GM21529 (cell line): ENCODE measurements at regions not wholly inside any gene's neighbourhood (a gene's known extent, or its start where the extent isn't known, plus 50 kb on each side); places are given as distances from the start of the nearest gene placed in this dataset.

ENCODE experiments used
- ATAC-seq: cut with Tn5 transposase; IDR thresholded peaks from one replicate; pipeline ENCODE4 v1.9.1; 2021; ENCODE audit not compliant: unreplicated experiment

DNA sequence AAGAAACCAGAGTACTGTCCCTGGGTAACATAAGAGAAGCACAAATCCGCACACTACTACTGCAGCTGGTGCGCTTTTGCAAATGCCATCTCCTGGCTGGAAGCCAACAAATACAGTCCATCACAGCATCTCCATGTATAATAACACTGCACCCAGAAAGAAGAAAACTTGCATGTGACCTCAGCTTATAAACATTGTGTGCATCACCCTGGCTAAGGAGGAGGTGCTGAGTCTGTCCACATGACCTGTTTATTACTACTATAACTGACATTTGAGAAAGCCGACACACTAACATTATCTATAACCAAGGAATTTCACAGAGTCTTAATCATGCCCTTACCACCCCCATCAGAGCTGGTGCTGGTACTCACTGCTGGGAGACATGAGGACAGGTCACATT is 516.8 kb downstream of the CFAP47 start:
- no peak for ATAC-seq

GRCh38 chrX:36443007-36443406 is 523.5 kb downstream of the CFAP47 start:
- no peak for ATAC-seq

DNA sequence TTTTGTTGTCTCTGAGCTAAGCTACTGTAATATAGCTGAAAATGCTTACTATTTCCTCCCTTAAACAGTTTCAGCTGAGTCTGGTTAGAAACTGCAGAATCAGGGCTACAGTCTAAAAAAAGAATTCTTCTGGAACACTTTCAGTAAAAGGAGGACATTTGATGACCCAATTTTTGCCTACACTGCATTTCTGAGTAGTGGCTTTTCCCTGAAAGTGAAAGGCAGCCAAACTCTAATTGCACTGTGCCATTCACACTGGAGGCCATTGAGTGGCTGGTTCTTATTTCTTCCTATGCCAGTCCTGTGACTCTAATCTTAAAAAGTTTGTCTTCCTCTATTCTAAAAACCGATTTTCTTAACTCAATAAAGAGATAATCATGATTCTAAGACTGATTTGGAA is 526.0 kb downstream of the CFAP47 start:
- no peak for ATAC-seq

DNA sequence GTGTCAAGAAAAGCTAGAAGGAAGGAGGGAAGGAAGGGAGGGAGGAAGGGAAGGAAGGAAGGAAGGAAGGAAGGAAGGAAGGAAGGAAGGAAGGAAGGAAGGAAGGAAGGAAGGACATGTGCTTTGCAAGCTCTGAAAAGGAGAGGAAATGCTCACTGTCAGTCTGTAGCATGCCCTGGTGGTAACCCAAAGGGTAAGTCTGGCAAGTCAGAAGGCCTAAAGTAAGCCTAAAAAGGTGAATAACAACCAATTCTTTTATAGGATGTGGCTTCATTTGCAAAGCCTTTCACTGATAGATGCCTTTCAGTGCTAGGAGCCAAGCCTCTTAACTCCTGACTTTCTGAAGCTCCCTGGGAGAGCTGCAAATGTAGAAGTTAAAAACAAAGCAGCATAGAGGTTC is 542.6 kb downstream of the CFAP47 start:
- ATAC-seq, result no peak

GRCh38 chrX:36480441-36480990 is 527.6 kb upstream of the FAM47C start:
- ATAC-seq, result no peak

DNA sequence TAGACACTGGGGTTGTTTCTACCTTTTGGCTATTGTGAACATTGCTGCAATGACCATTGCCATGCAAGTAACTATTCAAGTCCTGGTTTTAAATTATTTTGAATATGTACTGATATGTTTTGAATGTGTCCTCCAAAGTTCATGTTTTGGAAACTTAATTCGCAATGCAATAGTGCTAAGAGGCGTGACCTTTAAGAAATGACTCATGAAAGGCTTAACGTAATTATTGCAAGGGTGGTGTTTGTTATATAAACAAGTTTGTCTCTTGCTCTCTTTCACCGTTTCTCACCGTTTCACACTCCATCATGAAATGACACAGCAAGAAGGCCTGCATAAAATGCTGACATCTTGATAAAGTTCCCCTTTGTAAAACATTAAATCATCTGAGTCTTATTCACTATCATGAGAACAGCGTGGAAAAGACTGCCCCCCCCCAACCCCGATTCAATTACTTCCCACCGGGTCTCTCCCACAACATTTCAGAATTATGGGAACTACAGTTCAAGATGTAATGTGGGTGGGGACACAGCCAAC is 506.9 kb upstream of the FAM47C start:
- ATAC-seq, result no peak

- no peak for ATAC-seq
Measured at GRCh38 chrX:36504625-36505024, 503.5 kb upstream of the FAM47C start.

DNA sequence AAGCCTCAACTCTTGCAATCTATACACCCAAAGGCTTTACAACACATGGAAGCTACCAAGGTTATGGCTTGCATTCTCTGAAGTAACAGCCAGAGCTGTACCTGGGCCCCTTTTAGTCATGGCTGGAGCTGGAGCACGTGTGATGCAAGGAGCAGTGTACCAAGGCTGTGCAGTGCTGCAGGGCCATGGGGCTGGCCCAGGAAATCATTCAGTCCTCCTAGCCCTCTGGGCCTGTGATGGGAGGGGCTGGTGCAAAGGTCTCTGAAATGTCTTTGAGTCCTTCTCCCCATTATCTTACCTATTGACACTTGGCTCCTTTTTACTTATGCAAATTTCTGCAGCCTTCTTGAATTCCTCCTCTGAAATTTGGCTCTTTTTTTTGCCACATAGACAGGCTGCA is 500.1 kb upstream of the FAM47C start:
- ATAC-seq, result no peak

DNA sequence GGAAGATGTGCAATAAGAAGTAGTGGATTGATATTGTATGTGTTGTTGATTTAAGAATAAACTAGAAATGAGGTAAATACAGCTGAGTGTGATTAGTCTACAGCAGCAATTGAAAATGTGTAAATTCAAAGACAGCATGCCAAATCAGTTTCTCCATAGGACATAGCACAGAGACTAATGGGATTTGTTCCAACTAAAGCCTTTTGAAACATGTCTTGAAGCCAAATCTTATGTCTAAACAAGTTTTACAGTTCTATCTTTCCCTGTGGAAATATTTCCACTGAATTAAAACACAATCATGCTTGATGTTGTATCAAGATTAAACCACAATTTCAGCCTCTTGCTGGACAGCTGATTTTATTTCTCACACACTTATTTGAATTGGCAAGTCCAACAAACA is 497.4 kb upstream of the FAM47C start:
- no peak for ATAC-seq

DNA sequence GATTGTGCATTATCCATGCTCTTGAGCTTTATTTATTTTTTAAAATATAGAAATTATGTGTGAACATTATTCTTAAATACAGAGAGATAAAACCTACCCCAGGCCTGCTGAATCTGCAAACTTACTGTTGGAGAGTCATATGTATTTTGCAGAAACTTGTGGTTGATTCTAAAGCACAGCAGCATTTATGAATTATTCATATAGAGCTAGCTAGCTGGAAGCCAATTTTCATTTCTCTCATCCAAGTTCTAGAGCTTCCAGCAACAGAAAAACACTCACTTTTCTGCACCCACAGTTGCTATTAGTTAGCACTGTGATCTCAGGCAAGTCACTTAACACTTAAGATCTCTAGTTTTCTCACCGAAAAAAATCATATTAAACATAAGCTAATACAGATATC is 479.5 kb upstream of the FAM47C start:
- no peak for ATAC-seq

DNA sequence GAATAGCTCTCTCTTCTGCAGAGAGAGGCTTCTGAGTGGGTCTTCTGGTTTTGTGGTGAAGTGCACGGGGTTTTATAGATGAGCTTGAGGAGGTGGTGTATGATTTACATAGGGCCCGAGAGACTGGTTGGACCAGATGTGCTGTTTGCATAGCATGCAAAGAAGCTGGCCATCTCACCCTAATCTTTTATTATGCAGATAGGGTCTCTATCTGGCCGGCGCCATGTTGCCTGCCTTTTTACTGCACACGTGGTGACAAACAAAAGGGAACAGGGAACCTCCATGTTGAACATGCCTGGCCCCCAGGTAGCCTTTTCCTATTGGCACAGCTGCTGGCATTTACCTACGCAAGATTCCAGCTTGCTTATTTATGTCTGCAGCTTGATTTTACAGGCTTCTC is 473.3 kb upstream of the FAM47C start:
- no peak for ATAC-seq

- ATAC-seq, result no peak
Measured at GRCh38 chrX:36543499-36543898, 464.7 kb upstream of the FAM47C start.

GRCh38 chrX:36562986-36563385 is 445.2 kb upstream of the FAM47C start:
- ATAC-seq, result no peak

GRCh38 chrX:36568946-36569345 is 439.2 kb upstream of the FAM47C start:
- ATAC-seq, result no peak

- no peak for ATAC-seq
Measured at GRCh38 chrX:36573720-36574119, 434.4 kb upstream of the FAM47C start.

DNA sequence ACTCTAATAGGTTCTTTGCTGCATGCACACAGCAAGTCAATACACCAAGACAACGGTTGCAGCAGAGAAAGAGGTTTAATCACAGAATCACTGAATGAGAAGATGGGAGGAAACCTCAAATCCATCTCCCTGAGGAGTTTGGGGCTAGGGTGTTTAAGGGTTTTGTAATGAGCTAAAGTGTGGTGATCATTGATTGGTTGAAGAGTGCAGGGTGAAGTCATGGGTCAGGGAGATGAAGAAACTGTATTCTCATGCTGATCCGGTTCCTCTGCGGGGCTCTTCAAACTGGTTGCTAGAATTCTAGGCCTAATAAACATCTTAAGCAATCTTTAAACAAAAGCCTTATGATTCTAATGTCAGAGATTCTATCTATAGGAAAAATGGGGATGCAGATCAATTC is 432.5 kb upstream of the FAM47C start:
- no peak for ATAC-seq

GRCh38 chrX:36577006-36577405 is 431.2 kb upstream of the FAM47C start:
- ATAC-seq, result no peak

DNA sequence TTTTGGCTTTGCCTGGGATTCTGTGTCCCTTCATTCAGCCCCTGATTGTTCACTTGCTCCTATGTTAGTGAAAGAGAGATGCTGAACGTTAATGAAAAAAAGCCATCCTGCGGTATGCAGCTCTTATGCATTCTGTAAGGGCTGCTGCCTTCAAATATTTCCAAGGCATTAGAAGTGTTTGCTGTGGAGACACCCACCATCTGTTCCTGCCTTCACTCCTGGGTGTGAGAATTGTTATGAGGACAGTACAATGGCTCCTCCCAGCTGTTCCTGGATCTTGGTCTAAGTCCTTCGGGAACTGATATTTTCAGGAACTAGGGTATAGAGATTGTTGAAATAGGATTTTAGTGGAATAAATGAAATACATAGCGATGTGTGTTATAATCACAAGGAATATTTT is 427.1 kb upstream of the FAM47C start:
- ATAC-seq, result no peak

GRCh38 chrX:36583674-36584073 is 424.5 kb upstream of the FAM47C start:
- ATAC-seq, result no peak

- no peak for ATAC-seq
Measured at GRCh38 chrX:36609616-36610585, 398.3 kb upstream of the FAM47C start.

DNA sequence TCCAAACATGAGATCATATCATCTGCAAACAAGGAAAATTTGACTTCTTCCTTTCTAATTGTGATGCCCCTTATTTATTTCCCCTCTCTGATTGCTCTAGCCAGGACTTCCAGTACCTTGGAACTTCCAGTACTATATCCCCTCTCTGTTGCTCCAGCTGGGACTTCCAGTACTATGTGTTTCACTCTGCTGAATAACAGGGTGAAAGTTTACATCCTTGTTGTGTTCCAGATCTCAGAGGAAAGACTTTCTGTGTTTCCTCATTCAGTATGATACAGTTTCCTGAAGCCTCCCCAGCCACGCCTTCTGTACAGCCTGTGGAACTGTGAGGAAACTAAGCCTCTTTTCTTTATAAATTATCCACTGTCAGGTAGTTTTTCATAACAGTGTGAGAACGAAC is 381.3 kb upstream of the FAM47C start:
- no peak for ATAC-seq

- ATAC-seq, result no peak
Measured at GRCh38 chrX:36640232-36640631, 367.9 kb upstream of the FAM47C start.
